Fibroblast of skin of left quadriceps (primary cell): ENCODE measurements at regions not wholly inside any gene's neighbourhood (a gene's known extent, or its start where the extent isn't known, plus 50 kb on each side); places are given as distances from the start of the nearest gene placed in this dataset.

Source experiments
- DNase-seq, 2 experiments: peaks; one replicate each; pipeline ENCODE4 v3.0.0-alpha.2; 2013; ENCODE audit warnings: low read depth in 2 of 2

DNA sequence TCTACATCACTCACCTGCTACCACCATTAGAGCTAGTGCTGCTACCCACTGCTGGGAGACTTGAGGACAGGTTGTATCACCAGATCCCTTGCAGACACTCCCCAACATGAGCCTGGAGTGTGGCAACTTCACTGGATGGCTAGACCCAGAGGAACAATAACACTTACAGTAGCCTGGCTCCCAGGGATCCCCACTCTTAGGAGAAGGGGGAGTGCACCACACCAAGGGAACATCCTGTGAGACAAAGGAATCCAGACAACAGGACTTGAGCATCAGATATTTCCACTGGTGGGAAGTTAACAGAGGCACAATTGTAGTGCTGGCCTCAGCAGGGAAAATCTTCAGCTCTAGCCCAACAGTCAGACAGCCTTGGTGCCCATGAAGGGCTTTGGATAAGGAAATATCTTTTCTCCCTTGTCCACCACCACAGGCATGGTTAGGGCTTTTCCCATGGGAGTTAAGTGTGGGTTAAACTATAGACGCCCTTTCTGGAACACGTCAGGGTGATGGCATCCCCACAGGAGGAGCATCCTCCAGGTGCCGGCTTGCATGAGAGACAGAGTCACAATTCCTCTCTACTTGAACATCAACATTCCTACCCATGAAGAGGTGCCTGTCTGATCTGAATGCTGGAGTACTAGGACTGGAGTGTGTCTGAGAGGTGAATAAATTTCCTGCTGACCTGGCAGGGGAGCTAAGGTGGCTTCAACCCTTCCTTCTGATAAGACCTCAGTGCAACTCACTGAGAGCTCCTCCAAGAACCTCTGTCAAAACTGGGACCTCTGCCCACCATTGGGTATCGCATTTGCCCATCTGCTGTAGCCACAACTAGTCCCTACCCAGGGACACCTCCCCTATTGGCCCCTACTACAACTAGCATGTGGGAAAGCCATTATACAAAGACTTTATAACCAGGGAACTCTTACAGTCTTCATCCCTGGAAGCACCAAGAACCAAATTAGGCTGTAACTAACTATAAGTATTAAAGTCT, 55.4 kb upstream of the SIRPG start:
- no peak for DNase-seq

DNA sequence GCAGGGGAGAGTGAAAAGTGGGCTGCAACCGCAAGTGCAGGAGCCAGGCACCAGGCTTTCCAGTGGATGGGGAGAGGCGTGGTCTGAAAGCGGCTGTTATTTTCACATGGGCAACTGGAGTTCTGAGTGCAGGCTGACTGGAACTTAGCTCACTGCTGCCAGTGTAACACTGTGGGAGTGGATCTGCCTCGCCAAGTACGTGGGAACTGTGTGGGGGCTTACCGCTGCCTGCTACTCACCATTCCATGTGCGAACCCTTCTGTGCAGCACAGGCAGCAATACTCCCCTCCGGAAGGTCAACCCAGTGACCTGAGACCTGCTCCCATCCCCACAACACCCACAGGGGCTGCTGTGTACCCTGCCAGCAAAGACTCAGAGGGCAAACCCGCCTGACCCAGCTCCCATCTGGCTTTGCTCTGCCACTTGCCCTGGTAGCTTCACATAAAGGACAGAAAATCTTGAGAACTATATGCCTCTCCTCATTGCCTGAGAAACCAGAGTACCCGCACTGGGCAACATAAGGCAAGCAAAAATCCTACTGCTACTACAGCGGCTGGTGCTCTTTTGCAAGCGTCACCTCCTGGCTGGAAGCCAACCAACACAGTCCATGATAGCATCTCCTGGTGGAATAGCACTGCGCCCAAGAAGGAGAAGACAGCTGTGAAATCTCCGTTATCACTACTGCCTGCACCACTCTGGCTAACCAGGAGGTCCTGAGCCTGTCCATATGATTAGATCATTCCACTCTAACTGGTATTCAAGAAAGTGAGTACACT, 54.4 kb upstream of the SIRPG start:
- no peak for DNase-seq

DNA sequence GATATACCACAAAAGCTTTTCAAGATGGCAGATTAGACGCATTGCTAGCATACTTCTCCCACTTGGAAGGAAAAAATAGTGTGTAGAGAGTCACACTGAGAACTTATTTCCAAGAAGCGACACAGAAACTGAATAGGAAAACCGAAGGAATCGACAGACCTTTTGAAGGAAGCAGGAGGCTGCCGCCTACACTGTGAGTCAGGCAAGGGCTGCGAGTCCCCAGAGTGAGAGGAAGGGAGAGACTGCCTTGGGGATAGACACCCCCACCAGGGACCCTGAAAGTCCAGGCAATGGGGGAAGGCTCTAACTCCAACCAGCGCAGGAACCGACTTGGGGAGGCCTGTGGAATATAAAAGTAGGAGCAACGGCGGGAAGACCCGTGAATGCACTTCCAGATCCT, 53.7 kb upstream of the SIRPG start:
- DNase-seq, result no peak

GRCh38 chr20:1710484-1710883, 52.9 kb upstream of the SIRPG start:
- no peak for DNase-seq

GRCh38 chr20:1707588-1708449, 50.2 kb upstream of the SIRPG start:
- no peak for DNase-seq
